Lung (tissue), 11 donors: ENCODE measurements at regions not wholly inside any gene's neighbourhood (a gene's known extent, or its start where the extent isn't known, plus 50 kb on each side); places are given as distances from the start of the nearest gene placed in this dataset.

Experiments
- ATAC-seq: fragments of 200-7000 bp; cut with Tn5 transposase; one replicate; pipeline ENCODE4 v1.9.1; 2020; ENCODE audit warnings: moderate number of reproducible peaks; ENCODE audit not compliant: insufficient read depth, low FRiP score
- DNase-seq, 3 donors: peaks; one replicate each; pipeline ENCODE4 v3.0.0-alpha.2; 2013 to 2017
- H3K27ac ChIP-seq, 2 donors: one replicate each; pipeline ENCODE4 v1.5.1; 2013; ENCODE audit warnings: mild to moderate bottlenecking in 2 of 2, moderate library complexity in 2 of 2, control low read depth in 1 of 2, inconsistent platforms in 1 of 2, low read depth in 1 of 2, low read length in 1 of 2
- H3K27me3 ChIP-seq, 3 donors: one replicate each; pipeline ENCODE4 v1.5.1; 2013; ENCODE audit warnings: low read length in 2 of 3; ENCODE audit not compliant: control insufficient read depth in 3 of 3, insufficient read depth in 3 of 3
- H3K36me3 ChIP-seq, 4 donors: one replicate each; pipeline ENCODE4 v1.5.1; 2013; ENCODE audit warnings: low read length in 4 of 4, mild to moderate bottlenecking in 1 of 4, moderate library complexity in 1 of 4; ENCODE audit not compliant: control insufficient read depth in 4 of 4, insufficient read depth in 4 of 4
- H3K4me1 ChIP-seq, 5 donors: one replicate each; pipeline ENCODE4 v1.5.1; 2013; ENCODE audit warnings: low read length in 5 of 5, mild to moderate bottlenecking in 2 of 5, moderate library complexity in 1 of 5; ENCODE audit not compliant: control insufficient read depth in 5 of 5, insufficient read depth in 5 of 5
- H3K4me3 ChIP-seq: one replicate; pipeline ENCODE4 v1.5.1; 2013; ENCODE audit warnings: mild to moderate bottlenecking, control low read depth, moderate library complexity
- H3K9ac ChIP-seq, 2 donors: one replicate each; pipeline ENCODE4 v1.5.1; 2013; ENCODE audit warnings: low read length in 2 of 2, control low read depth in 1 of 2; ENCODE audit not compliant: insufficient read depth in 1 of 2
- H3K9me3 ChIP-seq, 4 donors: one replicate each; pipeline ENCODE4 v1.5.1; 2013; ENCODE audit warnings: low read length in 3 of 4, mild to moderate bottlenecking in 1 of 4, moderate library complexity in 1 of 4; ENCODE audit not compliant: control insufficient read depth in 4 of 4, insufficient read depth in 3 of 4
- WGBS, 2 donors: extraction: QIAGEN DNeasy Blood & Tissue Kit; methylation state at CpG; one replicate each; pipeline ENCODE4 v1.1.7; 2013; 5-methylcytosine and 5-hydroxymethylcytosine counted together
- TF ChIP-seq, protein P1 (sequence below): IDR thresholded peaks from 2 replicates; pipeline ENCODE4 v1.5.1; 2012; ENCODE audit warnings: mild to moderate bottlenecking; ENCODE audit errors: control extremely low read depth, extremely low read depth
- donor health status: control.
- donor health status: control.
- donor health status: Bipolar disorder and iron deficiency.
- donor health status: healthy.
- donor health status: DM: yes; HTN: yes; CAD: no.

DNA sequence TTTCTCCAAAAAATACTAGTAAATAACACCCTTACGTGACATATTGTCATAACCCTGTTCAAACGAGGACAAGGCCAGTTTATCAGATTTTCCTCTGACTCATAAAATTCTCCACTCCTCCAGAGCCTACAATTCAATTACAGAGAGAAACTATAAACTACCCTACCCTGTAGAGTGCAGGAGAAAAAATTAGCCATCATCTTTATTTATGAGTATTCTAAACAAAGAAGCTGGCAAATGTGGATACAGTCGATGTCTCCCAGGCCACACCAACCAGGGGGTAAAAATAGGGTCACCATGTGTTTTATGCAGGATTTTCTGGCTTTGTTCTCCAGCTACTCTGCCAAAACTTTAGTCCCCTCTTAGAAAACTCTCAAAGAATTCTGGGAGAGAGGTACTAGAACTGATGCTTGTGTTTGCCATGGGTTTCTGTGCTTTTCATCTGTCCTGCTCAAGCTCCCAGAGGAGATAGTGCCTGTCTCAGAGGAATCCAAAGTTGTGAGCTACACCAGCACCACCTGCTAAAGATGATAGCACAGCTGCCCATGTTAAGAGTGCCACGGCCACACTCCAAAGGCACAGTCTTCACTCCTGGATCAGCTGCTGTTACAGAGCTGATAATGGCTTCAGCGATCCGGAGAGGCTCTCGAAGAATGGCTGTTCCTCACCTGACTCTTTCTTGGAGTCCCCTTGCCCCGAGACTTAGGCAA is 150.2 kb downstream of the IMPG2 start:
- no peaks in the 10 kb centered on the region for H3K36me3 ChIP-seq
- DNase-seq = peak in 2 of 3 donors; percentile 51 to 54
- H3K4me3 ChIP-seq = no peak overlapping the region
- no peaks in the 10 kb centered on the region for H3K27me3 ChIP-seq
- H3K4me1 ChIP-seq = no peaks in the 10 kb centered on the region
- 83% methylated on average over 8 of the region's 8 CpGs for WGBS, 2 donors
- TF ChIP-seq, protein P1, sequence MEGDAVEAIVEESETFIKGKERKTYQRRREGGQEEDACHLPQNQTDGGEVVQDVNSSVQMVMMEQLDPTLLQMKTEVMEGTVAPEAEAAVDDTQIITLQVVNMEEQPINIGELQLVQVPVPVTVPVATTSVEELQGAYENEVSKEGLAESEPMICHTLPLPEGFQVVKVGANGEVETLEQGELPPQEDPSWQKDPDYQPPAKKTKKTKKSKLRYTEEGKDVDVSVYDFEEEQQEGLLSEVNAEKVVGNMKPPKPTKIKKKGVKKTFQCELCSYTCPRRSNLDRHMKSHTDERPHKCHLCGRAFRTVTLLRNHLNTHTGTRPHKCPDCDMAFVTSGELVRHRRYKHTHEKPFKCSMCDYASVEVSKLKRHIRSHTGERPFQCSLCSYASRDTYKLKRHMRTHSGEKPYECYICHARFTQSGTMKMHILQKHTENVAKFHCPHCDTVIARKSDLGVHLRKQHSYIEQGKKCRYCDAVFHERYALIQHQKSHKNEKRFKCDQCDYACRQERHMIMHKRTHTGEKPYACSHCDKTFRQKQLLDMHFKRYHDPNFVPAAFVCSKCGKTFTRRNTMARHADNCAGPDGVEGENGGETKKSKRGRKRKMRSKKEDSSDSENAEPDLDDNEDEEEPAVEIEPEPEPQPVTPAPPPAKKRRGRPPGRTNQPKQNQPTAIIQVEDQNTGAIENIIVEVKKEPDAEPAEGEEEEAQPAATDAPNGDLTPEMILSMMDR = no peak
- no peak for ATAC-seq
- peaks cover 0 to 4% (median 0%) of the 10 kb centered on the region in 4 donors for H3K9me3 ChIP-seq
- no peak overlapping the region for H3K9ac ChIP-seq
- no peak overlapping the region for H3K27ac ChIP-seq

DNA sequence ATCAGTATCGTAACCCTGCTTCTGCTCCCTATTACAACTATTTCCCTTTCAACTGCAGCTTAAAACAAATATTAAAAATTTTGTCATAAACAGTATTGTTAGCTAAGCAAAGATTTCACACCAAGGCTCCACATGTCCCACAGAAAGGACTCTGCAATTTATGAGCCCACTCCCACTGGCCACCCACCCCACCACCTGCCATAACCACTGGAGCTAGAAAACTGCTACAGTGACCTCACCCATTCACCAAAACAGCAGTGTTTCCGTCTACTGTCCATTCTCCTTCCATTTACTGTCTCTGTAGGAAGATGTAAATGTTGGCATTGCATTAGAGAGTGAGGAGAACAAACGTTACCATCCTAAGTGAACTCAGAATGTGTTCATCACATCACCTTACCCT is 150.9 kb downstream of the IMPG2 start:
- Histone ChIP-seq H3K27me3 (no peaks in the 10 kb centered on the region), H3K9ac (no peak overlapping the region), H3K4me1 (no peaks in the 10 kb centered on the region), H3K4me3 (no peak overlapping the region), H3K9me3 (peaks cover 0 to 4% (median 0%) of the 10 kb centered on the region in 4 donors), H3K27ac (no peak overlapping the region), H3K36me3 (no peaks in the 10 kb centered on the region)
- TF ChIP-seq, protein P1 = no peak
- DNase-seq (no peak), ATAC-seq (no peak)
- 86 to 91% methylated on average over 3 of the region's 3 CpGs for WGBS, 2 donors

DNA sequence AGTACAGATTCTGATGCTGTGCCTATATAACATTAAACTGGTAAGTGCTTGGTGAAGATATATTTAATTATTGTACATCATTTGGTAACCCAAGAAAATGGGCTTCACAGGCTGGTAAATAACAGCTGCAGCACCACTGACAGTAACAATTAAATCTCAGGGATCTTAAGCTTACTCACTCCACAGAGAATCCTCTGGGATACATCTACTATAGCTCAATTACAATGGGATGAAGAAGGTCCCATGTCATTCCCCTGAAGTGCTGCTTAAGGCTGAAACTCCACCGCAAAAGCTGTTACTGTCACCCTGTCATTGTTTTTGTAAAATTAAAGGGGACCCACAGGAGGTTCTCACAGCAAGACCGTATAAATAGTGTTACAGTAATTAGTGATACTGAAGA is 153.0 kb downstream of the IMPG2 start:
- no peak overlapping the region for H3K27ac ChIP-seq
- no peak for ATAC-seq
- no peak for DNase-seq
- 94 to 95% methylated on average over 2 of the region's 2 CpGs for WGBS, 2 donors
- TF ChIP-seq, protein P1 = no peak
- no peak overlapping the region for H3K9ac ChIP-seq
- no peaks in the 10 kb centered on the region for H3K9me3 ChIP-seq
- no peak overlapping the region for H3K4me3 ChIP-seq
- no peaks in the 10 kb centered on the region for H3K4me1 ChIP-seq
- no peaks in the 10 kb centered on the region for H3K27me3 ChIP-seq
- H3K36me3 ChIP-seq = no peaks in the 10 kb centered on the region

DNA sequence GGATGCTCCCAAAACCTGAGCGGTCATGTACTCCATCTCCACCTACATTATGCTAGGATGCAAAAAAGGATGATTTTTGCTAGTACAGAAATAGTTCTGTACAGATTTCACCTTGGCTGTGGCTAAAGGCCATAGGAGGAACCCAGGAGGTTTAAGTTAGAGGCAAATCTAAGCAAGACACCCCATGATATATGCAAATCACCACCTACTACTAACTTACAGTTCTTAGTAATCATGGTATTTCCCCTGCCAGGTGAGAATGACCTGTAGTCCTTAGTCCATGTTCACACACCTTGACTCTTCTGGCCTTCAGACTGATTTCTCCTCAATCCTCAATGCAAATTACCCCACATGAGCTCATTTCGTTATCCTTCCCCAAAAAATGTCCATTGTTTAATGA is 154.2 kb downstream of the IMPG2 start:
- Histone ChIP-seq H3K4me1 (no peaks in the 10 kb centered on the region), H3K27ac (no peak overlapping the region), H3K27me3 (no peaks in the 10 kb centered on the region), H3K9ac (no peak overlapping the region), H3K9me3 (no peaks in the 10 kb centered on the region), H3K4me3 (no peak overlapping the region), H3K36me3 (no peaks in the 10 kb centered on the region)
- no peak for DNase-seq
- WGBS, 2 donors = 91 to 93% methylated on average over 2 of the region's 2 CpGs
- TF ChIP-seq, protein P1 = no peak
- no peak for ATAC-seq
